Smooth muscle cell (in vitro differentiated cells): ENCODE measurements at regions not wholly inside any gene's neighbourhood (a gene's known extent, or its start where the extent isn't known, plus 50 kb on each side); places are given as distances from the start of the nearest gene placed in this dataset.

ENCODE experiments used
- DNase-seq: peaks from one replicate; lab custom pipeline; 2025; ENCODE audit not compliant: unreplicated experiment; lab: John Stamatoyannopoulos, UW
- H2AFZ ChIP-seq: fragments of 200-600 bp; sonication (generic); 2 replicates; pipeline ENCODE4 v1.6.0; 2016; ENCODE audit warnings: antibody characterized with exemption, low read depth, mild to moderate bottlenecking
- H3F3A ChIP-seq: fragments of 200-600 bp; sonication (generic); 2 replicates; pipeline ENCODE4 v1.6.0; 2017; ENCODE audit warnings: antibody characterized with exemption, low read depth
- H3K27ac ChIP-seq: fragments of 200-600 bp; sonication (generic); 2 replicates; pipeline ENCODE4 v1.5.1; 2016; ENCODE audit warnings: low read depth, mild to moderate bottlenecking
- H3K27me3 ChIP-seq: fragments of 200-600 bp; sonication (generic); 2 replicates; pipeline ENCODE4 v1.6.1; 2016; ENCODE audit warnings: low read depth, mild to moderate bottlenecking
- H3K36me3 ChIP-seq: fragments of 200-600 bp; sonication (generic); 2 replicates; pipeline ENCODE4 v1.5.1; 2016; ENCODE audit warnings: low read depth
- H3K4me1 ChIP-seq: fragments of 200-600 bp; sonication (generic); 2 replicates; pipeline ENCODE4 v1.5.1; 2016; ENCODE audit warnings: low read depth
- H3K4me2 ChIP-seq: fragments of 200-600 bp; sonication (generic); 2 replicates; pipeline ENCODE4 v1.6.0; 2016; ENCODE audit warnings: mild to moderate bottlenecking
- H3K4me3 ChIP-seq: fragments of 200-600 bp; sonication (generic); 2 replicates; pipeline ENCODE4 v1.5.1; 2016; ENCODE audit warnings: mild to moderate bottlenecking
- H3K79me2 ChIP-seq: fragments of 200-600 bp; sonication (generic); 2 replicates; pipeline ENCODE4 v1.6.0; 2016; ENCODE audit warnings: low read depth, mild to moderate bottlenecking
- H3K9ac ChIP-seq: fragments of 200-600 bp; sonication (generic); 2 replicates; pipeline ENCODE4 v1.6.0; 2016; ENCODE audit warnings: low read depth
- H3K9me3 ChIP-seq: fragments of 200-600 bp; sonication (generic); replicated peaks from 2 replicates; pipeline ENCODE4 v1.5.1; 2016; ENCODE audit warnings: low read depth
- H4K20me1 ChIP-seq: fragments of 200-600 bp; sonication (generic); 2 replicates; pipeline ENCODE4 v1.6.0; 2016; ENCODE audit warnings: low read depth
- WGBS: methylation state at CpG from one replicate; pipeline ENCODE4 v1.1.7; 2016; ENCODE audit warnings: low lambda C conversion rate; 5-methylcytosine and 5-hydroxymethylcytosine counted together
- TF ChIP-seq, protein P1 (sequence below): fragments of 200-600 bp; sonication (generic); IDR thresholded peaks from 2 replicates; pipeline ENCODE4 v1.5.1; 2017; ENCODE audit warnings: borderline replicate concordance, mild to moderate bottlenecking, antibody characterized with exemption; ENCODE audit not compliant: insufficient read depth, poor library complexity, severe bottlenecking

DNA sequence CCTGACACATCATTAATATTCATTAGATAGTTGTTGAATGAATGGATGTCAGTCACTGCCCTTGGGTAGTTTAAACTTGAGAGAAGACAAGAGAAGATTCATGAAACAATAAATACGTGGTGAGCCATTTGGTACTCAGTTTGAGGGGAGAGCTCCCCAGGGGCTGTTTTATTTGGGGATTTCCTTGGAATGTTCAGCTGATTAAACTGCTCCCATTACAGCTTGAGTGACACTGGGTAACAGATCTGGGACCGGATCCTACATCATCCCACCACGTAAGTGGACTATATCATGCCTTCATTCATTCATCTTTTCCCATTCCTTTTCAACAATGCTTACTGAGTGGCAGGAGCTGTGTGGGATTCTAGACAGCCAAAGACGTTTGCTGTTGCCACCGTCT, 162.0 kb downstream of the FAT3 start:
- H3K9ac ChIP-seq: no peak overlapping the region
- H3K27me3 ChIP-seq: no peaks in the 10 kb centered on the region
- no peak overlapping the region for H2AFZ ChIP-seq
- no peak for DNase-seq
- TF ChIP-seq, protein P1, sequence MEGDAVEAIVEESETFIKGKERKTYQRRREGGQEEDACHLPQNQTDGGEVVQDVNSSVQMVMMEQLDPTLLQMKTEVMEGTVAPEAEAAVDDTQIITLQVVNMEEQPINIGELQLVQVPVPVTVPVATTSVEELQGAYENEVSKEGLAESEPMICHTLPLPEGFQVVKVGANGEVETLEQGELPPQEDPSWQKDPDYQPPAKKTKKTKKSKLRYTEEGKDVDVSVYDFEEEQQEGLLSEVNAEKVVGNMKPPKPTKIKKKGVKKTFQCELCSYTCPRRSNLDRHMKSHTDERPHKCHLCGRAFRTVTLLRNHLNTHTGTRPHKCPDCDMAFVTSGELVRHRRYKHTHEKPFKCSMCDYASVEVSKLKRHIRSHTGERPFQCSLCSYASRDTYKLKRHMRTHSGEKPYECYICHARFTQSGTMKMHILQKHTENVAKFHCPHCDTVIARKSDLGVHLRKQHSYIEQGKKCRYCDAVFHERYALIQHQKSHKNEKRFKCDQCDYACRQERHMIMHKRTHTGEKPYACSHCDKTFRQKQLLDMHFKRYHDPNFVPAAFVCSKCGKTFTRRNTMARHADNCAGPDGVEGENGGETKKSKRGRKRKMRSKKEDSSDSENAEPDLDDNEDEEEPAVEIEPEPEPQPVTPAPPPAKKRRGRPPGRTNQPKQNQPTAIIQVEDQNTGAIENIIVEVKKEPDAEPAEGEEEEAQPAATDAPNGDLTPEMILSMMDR: no peak
- WGBS: 73% methylated on average over 5 of the region's 5 CpGs
- no peaks in the 10 kb centered on the region for H3F3A ChIP-seq
- no peak overlapping the region for H3K4me3 ChIP-seq
- no peaks in the 10 kb centered on the region for H3K79me2 ChIP-seq
- no peak overlapping the region for H3K27ac ChIP-seq
- H3K9me3 ChIP-seq: no peaks in the 10 kb centered on the region
- no peaks in the 10 kb centered on the region for H3K36me3 ChIP-seq
- no peaks in the 10 kb centered on the region for H4K20me1 ChIP-seq
- H3K4me2 ChIP-seq: no peak overlapping the region
- peaks cover 10% of the 10 kb centered on the region for H3K4me1 ChIP-seq

DNA sequence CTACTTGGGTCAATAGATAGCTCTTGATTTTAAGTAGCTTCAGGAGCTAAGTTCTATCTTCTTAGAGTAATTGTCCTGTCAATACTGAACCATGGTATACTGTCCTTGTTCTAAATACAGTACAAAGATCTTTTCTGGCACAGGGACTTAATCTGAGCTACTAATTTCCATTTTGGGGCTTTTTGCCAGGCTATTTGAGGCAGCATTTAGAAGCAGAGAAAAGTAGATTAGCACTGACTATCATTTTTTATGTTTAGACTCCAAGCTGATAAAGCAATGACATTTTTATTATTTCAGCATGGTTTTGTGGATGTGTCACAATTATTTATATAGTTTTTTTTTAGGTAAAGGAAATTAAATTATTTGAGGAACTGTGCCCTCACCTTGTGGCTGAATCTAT, 163.2 kb downstream of the FAT3 start:
- DNase-seq: no peak
- Histone ChIP-seq H3K9ac (no peak overlapping the region), H3K4me1 (peaks cover 10% of the 10 kb centered on the region), H3K36me3 (no peaks in the 10 kb centered on the region), H3K9me3 (no peaks in the 10 kb centered on the region), H3K79me2 (no peaks in the 10 kb centered on the region), H3K4me2 (no peak overlapping the region), H4K20me1 (no peaks in the 10 kb centered on the region), H2AFZ (no peak overlapping the region), H3K27me3 (no peaks in the 10 kb centered on the region), H3F3A (no peaks in the 10 kb centered on the region), H3K27ac (no peak overlapping the region), H3K4me3 (no peak overlapping the region)
- TF ChIP-seq, protein P1: no peak

DNA sequence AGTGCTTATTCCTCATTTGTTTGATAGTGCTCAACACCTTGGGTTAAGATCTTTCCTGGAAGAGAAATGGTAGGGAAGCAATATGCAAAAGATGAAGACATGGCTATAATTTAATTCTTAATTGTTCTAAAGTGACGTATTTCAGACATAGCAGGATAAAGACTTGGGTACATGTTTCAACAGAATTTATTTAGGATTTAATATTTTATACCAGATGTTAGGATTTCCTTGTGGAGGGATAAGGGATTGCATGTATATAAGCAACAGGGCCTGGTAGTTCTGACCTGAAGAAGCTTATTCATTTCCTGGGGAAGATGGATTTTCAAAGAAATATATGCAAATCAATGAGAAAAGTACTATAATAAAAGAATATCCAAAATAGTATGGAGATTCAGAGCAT, 163.8 kb downstream of the FAT3 start:
- Histone ChIP-seq H3K4me2 (no peak overlapping the region), H3K4me3 (no peak overlapping the region), H4K20me1 (no peaks in the 10 kb centered on the region), H2AFZ (no peak overlapping the region), H3F3A (no peaks in the 10 kb centered on the region), H3K36me3 (no peaks in the 10 kb centered on the region), H3K9me3 (no peaks in the 10 kb centered on the region), H3K9ac (no peak overlapping the region), H3K27me3 (no peaks in the 10 kb centered on the region), H3K79me2 (no peaks in the 10 kb centered on the region), H3K4me1 (peaks cover 10% of the 10 kb centered on the region), H3K27ac (no peak overlapping the region)
- 89% methylated on average over 1 of the region's 1 CpG for WGBS
- DNase-seq: no peak
- TF ChIP-seq, protein P1: peak; percentile 31

DNA sequence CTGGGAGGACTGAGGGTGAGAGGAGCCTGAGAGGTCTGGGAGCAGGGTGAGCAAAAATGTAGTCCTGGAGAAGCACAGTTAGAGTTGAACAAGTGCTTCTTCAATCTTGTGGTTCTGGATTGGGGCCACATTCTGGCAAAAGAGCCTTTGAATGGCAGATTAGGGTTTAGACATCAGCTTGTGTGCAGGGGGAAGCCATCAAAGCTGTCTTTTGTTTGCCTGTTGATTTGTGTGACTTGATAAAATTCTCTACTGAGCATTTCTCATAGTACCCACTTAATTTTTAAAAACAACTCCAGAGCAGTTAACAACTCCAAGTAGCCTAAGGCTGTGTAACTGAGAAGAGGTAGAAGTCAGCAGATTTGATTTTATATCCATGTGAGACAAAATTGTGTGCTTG, 166.2 kb downstream of the FAT3 start:
- no peak overlapping the region for H3K4me2 ChIP-seq

More for the DNA sequence above, 166.2 kb downstream of the FAT3 start:
- Histone ChIP-seq H3K36me3 (no peaks in the 10 kb centered on the region), H3K4me3 (no peak overlapping the region), H4K20me1 (no peaks in the 10 kb centered on the region), H3K79me2 (no peaks in the 10 kb centered on the region), H3K27me3 (no peaks in the 10 kb centered on the region), H3K4me1 (no peaks in the 10 kb centered on the region), H3K27ac (no peak overlapping the region), H3K9ac (no peak overlapping the region), H2AFZ (no peak overlapping the region), H3F3A (no peaks in the 10 kb centered on the region), H3K9me3 (no peaks in the 10 kb centered on the region)
- TF ChIP-seq, protein P1: no peak
- no peak for DNase-seq
